Spleen (tissue), 7 donors: ENCODE measurements at regions not wholly inside any gene's neighbourhood (a gene's known extent, or its start where the extent isn't known, plus 50 kb on each side); places are given as distances from the start of the nearest gene placed in this dataset.

Experiments used
- CTCF ChIP-seq, 11 experiments: fragments of 200-600 bp in 7 of 11; fragments of 450-650 bp in 4 of 11; sonication (generic) in 4 of 11; IDR thresholded peaks in 8 of 11; conservative IDR thresholded peaks in 3 of 11; 1 replicate in 7 of 11; 2 replicates in 4 of 11; pipeline versions ENCODE4 v1.4.0 to v1.8.0; 2016 to 2021; ENCODE audit warnings: antibody characterized with exemption in 11 of 11, inconsistent platforms in 4 of 11, mild to moderate bottlenecking in 1 of 11
- POLR2AphosphoS5 ChIP-seq, 3 donors: sonication (generic); formaldehyde crosslinking; IDR thresholded peaks; one replicate each; pipeline ENCODE4 v1.5.1; 2017; ENCODE audit warnings: antibody characterized with exemption in 3 of 3
- donor health status: DM: no; HTN: no; CAD: no; lungs with moderate emphysema.
- donor health status: DM: no; HTN: no; CAD: no.
- donor health status: DM: no; HTN: no; CAD: no.

GRCh38 chr11:10382518-10382917, 72.5 kb upstream of the AMPD3 start:
- TF ChIP-seq CTCF (IDR thresholded peaks at IDR 0.05 in 8 of 11, conservative IDR thresholded peaks at IDR 0.05 in 3 of 11) = no peak
- no peak for TF ChIP-seq POLR2AphosphoS5 (IDR thresholded peaks at IDR 0.05)
